Activated CD4-positive, alpha-beta T cell treated with anti-CD3 and anti-CD28 coated beads, Interleukin-2, amount 50 U/mL, for 4 hours (primary cell): ENCODE measurements at regions not wholly inside any gene's neighbourhood (a gene's known extent, or its start where the extent isn't known, plus 50 kb on each side); places are given as distances from the start of the nearest gene placed in this dataset.

Experiments used
- DNase-seq, 2 experiments: peaks; one replicate each; pipeline ENCODE4 v3.0.0-alpha.2; 2020

DNA sequence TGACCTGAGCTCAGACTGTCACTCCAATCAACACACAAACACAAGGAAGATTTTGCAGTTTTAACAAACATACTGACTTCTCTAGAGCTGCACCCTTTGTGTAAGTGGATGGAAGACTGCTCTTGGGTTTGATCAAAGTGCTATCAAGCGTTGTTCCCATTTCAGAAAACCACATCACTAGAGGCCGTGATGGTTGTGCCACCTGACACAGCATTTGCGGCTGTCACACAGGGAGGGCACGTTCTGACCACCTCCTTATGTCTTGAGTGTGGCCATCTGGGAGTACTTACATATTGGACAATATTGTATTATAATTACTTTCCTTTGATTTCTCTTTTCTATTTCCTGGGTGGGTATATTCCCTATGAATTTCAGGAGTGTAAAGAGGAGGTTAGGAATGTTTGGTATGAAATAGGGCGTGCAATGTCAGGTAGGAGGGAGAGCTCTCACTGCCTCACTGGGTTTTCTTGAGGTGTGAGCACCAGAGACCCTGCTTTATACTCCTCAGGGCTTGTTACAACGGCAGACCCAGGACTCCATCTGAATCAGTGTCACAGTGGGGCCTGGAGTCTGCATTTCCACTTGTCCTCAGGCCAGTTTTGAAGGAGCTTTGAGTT is 74.3 kb downstream of the SYNE3 start:
- DNase-seq, result no peak

DNA sequence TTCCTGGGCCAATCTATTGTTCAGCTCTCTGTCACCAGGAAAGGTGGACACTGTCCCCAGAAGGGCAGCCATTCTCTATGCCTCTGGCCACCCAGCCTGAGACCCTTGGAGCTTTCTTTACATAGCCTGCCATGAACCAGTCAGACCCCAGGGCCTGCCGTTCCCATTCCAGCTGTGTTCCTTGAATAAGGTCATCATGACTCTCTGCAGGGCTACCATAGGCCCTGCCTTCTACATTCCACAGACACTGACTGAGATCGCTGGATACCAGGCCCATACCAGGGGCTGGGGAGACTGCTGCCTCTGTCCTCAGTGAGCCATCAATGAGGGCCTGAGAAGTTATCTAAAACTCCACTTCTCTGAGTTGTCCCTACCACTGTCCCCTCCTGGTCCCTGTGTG is 75.5 kb downstream of the SYNE3 start:
- no peak for DNase-seq

DNA sequence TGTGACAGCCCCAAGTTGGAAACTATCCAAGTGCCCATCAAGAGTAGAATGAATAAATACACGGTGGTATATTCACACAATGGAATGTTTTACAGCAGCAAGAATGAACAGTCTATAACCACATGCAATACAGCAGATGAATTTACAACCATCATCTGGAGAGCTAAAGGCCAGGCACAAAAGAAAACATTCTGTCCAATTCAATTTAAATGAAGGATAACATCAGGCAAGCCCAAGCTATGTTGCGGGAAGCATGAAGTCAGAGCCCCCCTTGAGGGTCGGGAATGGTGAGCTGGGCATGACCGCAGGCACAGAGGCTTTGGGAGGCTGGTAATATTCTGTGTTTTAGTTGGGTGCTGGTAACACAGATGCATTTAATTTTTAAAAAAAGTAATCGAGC is 76.0 kb downstream of the SYNE3 start:
- DNase-seq, result no peak

DNA sequence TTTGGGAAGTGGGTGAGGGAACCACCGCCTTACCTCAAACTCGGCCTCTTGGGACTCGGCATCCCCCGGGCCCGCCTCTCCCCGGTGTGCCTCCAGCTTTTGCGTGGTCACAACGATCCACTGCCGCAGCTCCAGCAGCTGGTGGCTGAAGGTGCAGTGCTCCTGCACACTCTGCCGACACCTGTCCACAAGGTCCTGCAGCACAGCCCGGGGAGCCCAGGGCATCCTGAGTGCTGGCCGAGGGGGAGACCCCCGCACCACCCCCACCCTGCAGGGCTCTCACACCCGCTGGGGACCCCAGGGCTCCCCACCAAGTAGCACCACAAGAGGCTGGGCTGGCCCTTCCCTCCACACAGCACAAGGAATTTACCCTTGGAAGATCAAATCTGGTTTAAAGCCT is 76.6 kb downstream of the SYNE3 start:
- no peak for DNase-seq

DNA sequence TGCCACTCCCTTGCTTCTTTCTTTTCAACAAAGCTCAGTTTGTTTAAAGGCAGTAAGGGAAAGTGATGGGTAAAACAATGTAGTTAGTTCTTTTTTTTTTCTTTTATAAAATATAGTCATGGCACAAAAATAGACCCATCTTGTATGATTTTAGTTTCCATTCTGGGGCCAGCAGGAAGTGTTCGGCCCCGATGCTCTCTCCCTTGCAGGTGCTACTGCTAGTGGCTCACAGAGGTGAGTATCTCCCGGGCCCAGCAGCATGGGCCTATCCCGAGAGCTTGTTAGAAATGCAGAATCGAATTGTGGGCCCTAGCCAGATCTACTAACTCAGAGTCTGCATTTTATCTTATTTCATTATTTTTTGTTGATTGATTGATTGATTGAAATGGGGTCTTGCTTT is 78.7 kb downstream of the SYNE3 start:
- DNase-seq, result no peak

DNA sequence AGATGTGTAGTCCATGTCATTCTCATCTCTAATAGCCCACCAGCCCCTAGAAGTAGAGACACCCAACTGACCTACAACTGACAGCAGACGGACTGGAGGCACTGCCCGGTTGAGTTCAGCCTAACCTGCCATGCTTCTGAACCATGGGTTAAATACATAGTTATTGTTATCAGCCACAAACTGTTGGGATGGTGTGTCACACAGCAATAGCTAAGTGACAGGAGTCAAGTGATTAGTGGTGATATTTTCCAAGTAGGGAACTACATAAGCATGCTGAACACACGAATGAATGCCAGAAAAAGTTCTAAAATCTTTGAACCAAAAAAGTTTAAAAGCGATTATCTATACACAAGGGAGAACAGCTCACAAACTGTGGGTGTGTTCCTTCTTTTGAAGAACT is 80.1 kb downstream of the SYNE3 start:
- DNase-seq, result no peak

DNA sequence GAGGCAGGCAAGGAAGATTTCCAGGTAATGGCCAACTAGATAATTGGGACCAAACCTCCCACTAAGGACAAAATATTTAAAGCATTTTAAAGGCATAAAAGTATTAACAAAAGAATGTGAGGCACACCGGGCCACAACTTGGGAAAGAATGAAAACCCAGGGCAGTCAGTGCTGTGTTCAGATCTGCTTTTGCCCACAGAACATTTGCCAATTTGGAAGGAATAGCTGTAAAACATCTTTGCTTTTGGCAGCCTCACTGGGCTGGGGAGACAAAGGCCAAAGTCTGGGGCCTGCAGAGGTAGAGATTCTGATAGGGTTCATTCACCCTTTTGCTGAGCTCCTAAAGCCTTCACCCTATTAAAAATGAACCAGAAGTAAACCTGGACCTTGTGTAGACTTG is 82.3 kb downstream of the SYNE3 start:
- DNase-seq, result no peak

DNA sequence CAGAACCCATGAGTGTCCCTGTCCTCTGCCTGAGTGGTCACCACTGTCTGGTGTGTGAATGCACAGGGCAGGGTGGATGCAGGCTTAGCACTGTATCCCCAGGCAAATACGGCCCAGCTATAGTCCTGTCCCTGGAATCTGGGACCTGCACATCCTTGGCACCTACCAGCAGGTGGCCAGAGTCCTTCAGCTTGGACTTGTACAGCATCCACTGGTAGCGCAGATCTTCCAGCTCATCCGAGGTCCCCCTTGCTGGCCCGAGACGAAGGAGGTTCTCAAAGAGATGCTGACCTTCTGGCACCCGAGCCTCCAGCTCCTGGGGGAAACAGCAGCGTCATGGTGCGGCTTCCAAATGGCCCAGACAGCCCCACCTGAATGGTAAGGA is 83.4 kb downstream of the SYNE3 start:
- no peak for DNase-seq

DNA sequence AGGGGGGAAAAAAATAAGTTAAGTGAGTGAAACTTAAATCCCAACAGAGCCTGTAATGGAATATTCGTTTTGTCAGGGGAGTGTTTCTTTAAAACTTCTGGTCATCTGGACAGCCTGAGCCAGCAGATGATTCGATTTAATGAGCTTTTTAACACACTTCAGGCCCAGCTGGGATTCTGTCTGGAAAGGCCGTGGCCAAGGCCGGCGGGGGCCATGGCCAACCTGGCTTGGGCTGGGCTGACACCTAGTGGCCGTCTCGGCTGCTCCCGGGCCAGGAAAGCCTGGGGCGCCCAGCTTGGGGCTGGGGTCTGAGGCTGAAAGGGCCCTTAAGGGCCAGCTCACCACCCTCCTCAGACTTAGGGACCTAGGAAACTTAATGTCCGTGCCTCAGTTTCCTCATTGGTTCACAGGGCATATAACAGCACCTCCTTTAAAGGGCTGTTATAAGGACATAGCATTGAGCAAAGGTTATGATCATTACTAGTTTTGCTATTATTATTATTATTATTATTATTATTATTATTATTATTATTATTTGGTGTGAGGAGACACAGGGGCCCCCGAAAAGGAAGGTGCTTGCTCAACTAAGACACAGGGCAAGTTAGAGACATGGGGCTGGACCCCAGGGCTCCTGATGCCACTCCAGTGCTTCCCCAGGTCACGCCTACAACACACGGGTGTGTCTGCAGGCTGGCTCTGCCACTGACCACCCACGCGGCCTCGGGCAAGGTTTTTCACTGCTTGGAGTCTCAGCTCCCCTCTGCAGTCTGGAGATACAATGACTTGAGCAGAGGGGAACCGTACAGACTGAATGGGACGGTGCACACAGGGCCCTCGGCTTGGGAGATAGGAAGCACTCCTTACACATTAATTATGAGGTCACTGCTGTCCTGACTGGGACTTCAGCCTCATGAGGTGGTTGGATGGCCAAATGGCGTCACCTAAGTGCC is 84.0 kb downstream of the SYNE3 start:
- DNase-seq, result no peak

DNA sequence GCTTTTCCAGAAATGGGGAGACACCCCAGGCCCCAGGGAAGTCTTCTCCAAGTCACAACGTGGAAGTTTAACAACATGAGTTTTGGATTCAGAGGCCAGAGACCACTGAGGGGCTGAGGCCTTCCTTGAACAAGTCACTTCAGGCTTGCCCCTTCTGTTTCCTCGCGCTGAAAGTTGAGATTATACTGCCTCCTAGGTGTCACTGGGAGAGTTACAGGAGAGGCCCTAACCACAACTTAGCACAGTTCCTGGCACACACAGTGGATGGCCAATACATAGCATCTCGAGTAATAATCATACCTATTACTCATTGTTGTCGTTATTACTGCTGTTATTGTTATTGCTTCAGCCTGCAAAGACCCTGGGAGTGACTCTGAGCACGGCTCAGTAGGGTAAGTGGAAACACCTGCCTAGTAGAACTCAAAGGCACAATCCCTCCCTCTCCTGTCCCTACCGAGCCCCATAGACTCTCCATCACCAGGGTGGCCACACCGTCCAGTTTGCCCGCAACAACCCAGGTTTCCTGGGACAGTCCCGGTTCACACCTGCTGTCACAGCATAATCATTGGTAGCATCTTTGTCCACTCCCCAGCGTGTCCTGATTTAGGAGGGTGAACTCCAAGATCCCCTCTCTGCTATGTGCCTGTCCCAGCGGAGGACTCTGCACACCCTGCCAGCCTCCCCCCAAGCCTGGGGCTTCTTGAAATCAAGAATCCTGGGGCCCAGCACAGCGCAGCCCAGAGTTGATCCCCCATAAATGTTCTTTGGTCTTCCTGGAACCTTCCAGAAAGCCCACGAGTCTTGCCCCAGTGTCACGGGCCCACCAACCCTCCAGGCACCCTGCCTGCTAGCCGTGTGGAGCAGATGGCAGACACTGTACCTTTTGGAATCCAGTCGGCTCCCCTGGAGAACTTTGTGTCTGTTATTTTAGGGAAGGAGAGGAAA is 85.0 kb downstream of the SYNE3 start:
- no peak for DNase-seq

DNA sequence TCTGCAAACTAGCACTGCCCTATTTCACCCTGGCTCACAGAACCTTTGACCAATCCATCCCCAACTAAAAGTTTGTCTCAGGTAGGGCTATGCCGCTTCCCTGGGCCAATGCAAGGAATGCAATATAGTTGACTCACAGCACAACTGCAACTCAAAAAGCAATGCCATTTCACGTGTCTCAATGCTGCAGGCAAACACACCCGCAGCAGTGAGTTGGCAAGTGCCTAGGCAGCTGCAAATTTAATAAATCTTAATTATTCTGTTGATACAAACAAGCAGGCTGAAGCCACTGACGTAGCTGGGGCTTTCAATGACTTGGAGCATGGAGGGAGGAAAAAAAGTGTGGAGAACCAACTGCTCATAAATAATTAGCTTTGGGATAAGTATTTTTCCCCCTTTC is 87.9 kb downstream of the SYNE3 start:
- no peak for DNase-seq

DNA sequence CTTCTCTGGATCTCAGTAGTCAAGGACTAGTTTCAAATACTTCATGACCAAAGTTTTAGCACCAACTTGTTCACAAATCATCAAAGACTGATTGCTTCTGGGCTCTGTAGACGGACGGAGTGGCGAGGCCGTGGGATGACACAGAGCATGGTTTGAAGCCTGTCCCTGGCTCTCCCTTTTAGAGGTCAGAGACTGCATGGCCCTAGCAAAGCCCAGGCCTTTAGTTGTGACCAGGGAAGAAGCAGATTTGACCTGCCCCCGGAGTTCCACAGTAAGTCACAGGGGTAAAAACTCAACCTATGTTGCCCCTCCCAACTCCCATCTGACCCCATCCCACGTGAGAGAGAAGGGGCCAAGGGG is 90.4 kb downstream of the SYNE3 start:
- DNase-seq, result no peak

DNA sequence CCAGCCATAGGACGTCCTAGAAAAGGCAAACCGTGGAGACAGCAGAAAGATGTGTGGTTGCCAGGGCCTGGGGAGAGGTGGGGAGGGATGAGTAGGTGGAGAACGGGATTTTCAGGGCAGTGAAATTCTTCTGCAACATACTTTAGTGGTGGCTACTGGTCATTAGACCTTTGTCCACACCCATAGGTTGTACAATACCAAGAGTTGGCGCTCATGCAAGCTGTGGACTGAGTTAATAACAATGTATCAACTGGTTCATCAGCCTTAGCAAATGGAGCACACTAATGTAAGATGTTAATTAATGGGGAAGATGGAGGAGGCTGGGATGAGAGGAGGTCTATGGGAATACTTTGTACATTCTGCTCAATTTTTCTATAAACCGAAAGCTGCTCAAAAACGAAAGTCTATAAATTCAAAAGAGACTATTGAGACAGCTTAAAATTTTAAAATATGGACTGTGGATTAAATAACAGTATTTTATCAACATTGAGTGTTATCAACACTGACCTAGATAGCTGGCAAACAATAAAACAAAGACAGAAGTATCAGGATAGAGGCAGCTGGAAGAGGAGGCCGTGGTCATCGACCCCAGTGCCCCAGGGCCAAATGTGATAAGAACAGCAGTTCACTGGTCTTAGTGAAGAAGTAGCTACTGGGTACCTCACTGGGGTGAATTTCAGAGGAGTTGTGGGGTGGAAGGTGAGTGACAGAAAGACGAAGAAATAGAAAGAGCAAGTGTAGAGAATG is 90.9 kb downstream of the SYNE3 start:
- no peak for DNase-seq

DNA sequence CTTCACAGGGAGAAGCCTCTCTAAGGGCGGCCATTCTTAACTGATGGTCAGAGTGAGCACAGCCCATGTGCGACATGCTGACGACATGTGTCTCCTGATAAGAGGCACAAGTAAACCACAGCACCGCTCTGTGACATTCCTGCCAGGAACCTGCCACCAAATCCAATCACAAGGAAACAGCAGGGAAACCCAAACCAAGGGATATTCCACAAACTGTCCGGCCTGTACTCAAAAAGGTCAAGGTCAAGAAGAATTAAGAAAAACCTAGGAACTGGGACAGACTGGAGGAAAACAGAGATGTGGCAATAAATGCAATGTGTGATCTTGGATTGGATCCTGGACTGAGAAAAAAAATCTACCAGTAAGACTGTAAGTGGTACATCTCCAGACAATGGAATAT is 91.9 kb downstream of the SYNE3 start:
- DNase-seq, result no peak

DNA sequence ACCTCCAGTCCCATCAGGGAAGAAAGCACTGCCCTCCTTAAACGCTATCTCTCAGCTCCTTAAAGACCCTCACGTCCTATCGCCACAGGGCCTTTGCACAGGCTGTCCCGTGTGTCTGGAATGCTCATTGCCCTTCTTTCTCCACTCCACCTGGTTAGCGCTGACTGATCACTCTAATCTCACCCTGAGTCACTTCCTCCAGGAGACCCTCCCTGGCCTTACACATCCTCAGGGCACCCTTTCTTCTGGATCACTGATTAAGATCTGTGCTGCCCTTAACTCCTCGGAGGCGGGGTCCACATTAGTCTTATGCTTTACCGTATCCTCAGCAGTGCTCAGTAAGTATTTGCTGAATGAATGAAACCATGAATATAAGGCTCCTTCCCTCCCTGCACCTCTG is 94.7 kb downstream of the SYNE3 start:
- no peak for DNase-seq

DNA sequence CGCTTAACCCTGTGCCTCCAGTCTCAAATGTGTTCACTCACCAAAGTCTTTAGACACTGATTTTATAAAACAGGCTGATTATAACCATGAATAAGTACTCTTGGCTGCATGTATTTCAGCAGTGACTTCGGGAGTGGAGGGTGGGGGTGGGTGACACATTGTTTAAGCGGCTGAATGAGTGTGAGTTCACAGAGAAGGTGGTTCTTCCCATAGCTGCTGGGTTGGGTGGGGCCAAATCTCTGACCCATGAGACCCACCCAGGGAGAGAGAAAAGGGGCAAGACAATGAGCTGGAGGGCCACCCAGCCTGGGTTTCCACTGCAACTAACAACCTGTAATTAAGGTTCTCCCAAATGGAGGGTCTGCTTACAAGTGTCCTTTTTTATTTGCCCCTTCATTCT is 96.4 kb downstream of the SYNE3 start:
- no peak for DNase-seq

DNA sequence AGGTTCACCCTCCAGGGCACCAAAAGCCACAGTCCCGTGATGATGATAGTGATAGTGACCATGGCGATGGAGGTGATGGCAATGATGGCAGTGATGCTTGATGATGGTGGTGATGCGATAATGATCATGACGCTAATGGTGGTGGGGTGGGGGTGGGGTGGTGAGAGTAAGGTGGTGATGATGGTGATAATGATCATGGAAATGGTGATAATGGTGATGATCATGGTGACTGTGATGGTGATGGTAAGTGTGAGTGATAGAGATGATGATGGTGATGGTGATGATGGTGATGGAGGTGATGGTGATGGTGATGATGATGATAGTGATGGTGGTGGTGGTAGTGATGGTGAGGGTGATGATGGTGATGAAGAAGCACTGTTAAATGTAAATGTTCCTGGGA is 96.9 kb downstream of the SYNE3 start:
- DNase-seq, result no peak

DNA sequence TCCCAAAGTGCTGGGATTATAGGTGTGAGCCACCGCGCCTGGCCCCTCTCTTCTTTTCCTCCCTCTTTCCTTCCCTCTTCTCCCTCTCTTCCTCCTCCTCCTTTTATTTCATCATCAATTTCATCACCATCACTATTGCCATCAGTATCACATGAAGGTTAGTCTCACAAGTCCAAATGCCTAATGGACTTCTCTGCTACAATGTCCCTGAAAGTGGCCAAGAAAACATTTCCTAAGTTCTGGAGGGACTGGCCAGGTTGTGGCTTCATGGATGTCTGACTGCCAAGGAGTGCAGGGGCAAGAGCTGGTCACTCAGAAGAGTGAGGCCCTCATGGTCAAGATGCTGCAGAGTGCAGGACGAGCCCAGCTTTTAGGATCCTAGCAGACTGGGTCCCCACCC is 97.6 kb downstream of the SYNE3 start:
- no peak for DNase-seq

DNA sequence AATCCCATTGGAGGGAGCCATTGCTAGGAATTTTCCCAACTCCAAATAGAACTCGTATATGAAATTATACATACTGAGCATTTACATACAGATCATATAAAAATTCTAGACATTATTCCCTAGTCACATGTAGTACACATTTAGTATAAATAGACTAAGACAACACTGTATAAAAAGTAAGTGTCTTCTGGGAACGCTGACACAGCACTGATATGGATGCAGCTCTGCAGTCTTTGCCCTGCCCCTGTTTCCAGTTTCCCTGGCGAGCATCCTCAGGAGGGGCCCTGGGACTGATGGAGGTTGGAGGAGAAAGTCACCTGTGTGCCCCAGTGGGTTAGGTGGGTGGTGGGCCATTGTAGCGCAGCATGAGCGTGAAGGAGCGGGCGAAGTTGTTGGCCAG is 97.8 kb upstream of the CLMN start:
- DNase-seq, result no peak

DNA sequence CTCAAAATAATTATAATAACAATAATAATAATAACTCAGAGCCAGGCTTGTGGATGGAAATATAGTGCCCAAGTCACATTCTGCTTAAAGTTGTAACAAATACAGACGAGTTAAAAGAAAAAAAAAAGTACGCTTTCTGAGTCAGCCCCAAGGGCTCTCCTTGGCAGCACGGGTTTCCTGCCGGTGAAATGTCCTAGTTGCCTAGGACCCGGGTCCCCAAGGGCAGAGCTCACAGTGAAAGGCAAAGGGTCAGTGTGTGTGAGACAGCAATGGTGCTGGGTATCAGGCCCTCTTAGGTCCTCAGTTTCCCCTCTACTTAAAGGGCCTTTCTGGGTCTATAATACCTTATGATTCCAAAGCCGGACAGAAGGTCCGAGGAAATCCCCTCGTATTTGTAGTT is 96.3 kb upstream of the CLMN start:
- DNase-seq, result no peak

DNA sequence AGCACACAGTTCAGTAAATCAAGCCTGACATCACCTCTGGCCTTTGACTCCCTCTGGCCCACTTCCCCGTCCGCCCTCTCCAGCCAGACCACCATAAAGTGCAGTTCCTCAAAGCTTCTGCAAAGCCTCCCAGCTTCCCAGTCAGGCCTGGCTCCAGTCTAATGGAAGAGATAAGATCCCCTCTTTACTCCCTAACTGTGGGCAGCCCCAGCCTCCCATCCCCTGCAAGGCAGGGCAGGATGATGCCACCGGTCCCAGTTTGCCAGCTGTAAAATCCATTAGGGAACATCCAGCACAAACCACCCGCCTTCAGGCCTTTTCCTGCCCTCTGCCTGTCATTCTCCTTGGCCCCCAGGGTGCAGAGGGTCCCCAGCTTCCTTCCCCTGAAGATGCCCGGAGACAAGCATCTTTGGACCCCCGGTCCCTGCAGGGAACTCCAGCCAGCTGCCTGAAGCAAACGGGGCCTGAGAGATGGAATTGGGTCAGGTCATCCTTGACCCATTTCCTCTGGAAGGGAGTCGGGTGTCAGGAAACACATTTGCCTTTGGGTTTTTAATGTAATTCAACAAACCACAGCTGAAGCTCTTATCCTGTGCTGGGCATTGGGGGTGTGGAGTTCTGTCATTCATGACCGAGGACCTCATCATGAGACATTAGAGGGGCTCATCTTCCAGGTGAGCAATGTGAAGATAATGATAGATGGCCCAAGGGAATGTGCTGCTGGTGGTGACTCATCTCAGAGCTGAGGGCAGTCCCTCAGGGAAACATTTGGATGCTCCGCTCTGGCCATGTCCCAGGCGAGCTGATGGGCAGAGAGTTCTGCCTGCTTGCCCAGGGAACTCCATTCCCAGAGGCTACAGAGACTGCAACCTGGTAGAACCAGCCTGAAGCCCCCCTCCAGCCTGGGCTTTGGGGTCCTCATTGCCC is 93.8 kb upstream of the CLMN start:
- DNase-seq, result no peak

DNA sequence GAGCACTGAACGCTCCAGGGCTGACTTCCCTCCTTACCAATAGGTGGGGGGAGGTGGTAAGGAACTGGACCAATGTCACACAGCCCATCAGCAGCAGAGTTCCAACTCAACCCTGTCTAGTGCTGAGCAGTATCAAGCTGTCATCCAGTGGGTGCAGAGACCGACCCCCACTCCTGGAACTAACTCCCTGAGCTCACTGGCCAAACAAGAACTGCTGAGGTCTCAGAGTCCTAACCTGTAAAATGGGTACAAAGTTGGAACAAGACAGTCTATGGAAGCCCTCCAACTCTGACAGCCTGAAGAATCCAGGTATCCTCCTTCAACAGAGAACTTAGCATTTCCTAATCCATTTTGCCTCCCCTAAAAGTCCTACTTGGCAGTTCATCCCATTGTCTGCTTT is 91.1 kb upstream of the CLMN start:
- DNase-seq, result no peak
